GM12878 (cell line): ENCODE measurements at regions not wholly inside any gene's neighbourhood (a gene's known extent, or its start where the extent isn't known, plus 50 kb on each side); places are given as distances from the start of the nearest gene placed in this dataset.

Source experiments
- ATAC-seq: fragments of 200-7000 bp; cut with Tn5 transposase; 3 replicates; pipeline ENCODE4 v1.9.1; 2020; ENCODE audit warnings: mild to moderate bottlenecking, moderate library complexity
- BruUV-seq: library from RNA; stranded (reverse); fragments of 400-500 nt; replicated peaks from 2 replicates; lab custom pipeline; 2021; lab: Mats Ljungman, UMichigan
- CTCF ChIA-PET: fragments of 300-600 bp; sonication (Branson Sonifier 250); formaldehyde crosslinking; extraction: SDS; loops from one replicate; lab custom pipeline; 2021; ENCODE audit warnings: inconsistent platforms; lab: Yijun Ruan, JAX
- POLR2A ChIA-PET: fragments of 350-600 bp; formaldehyde crosslinking; extraction: SDS; loops from one replicate; lab custom pipeline; 2021; ENCODE audit warnings: inconsistent platforms; lab: Charles Lee
- RAD21 ChIA-PET: fragments of 300-600 bp; sonication (Branson Sonifier 250); formaldehyde crosslinking; loops from one replicate; lab custom pipeline; 2023; ENCODE audit warnings: antibody characterized with exemption; ENCODE audit not compliant: unreplicated experiment; lab: Charles Lee
- SMC1A ChIA-PET: fragments of 300-600 bp; sonication (Branson Sonifier 250); formaldehyde crosslinking; loops from one replicate; lab custom pipeline; 2023; ENCODE audit not compliant: unreplicated experiment, uncharacterized antibody; lab: Charles Lee
- DNase-seq: peaks from one replicate; pipeline ENCODE4 v3.0.0-alpha.2; 2011; ENCODE audit warnings: low read depth, low spot score
- FAIRE-seq: peaks from 3 replicates; lab custom pipeline; 2011; peaks lifted over from hg19 to GRCh38; lab: Jason Lieb, UNC
- H2AFZ ChIP-seq: 2 replicates; pipeline ENCODE4 v1.6.0; 2011; ENCODE audit warnings: low read depth, low read length, control low read depth; ENCODE audit not compliant: control insufficient read depth
- H3K27ac ChIP-seq: 2 replicates; pipeline ENCODE4 v1.5.1; 2011; ENCODE audit warnings: control low read depth; ENCODE audit not compliant: control insufficient read depth, insufficient read depth
- H3K27me3 ChIP-seq, 2 experiments: replicated peaks in 1 of 2; 2 replicates each; pipeline versions ENCODE4 v1.6.0 to v1.6.1; 2011; ENCODE audit warnings: low read length in 1 of 2; ENCODE audit not compliant: control insufficient read depth in 2 of 2, insufficient read depth in 2 of 2
- H3K36me3 ChIP-seq, 2 experiments: 2 replicates each; pipeline ENCODE4 v1.5.1; 2011; ENCODE audit warnings: low read length in 1 of 2; ENCODE audit not compliant: control insufficient read depth in 2 of 2, insufficient read depth in 2 of 2
- H3K4me1 ChIP-seq: 2 replicates; pipeline ENCODE4 v1.6.1; 2011; ENCODE audit warnings: mild to moderate bottlenecking, low read length, moderate library complexity, mixed read lengths; ENCODE audit not compliant: control insufficient read depth, insufficient read depth
- H3K4me2 ChIP-seq: 2 replicates; pipeline ENCODE4 v1.6.0; 2011; ENCODE audit warnings: control low read depth; ENCODE audit not compliant: control insufficient read depth, insufficient read depth
- H3K4me3 ChIP-seq: fragments of 200-600 bp; sonication (generic); 2 replicates; pipeline ENCODE4 v1.5.1; 2016
- H3K79me2 ChIP-seq: 2 replicates; pipeline ENCODE4 v1.6.0; 2011; ENCODE audit warnings: low read length; ENCODE audit not compliant: control insufficient read depth, insufficient read depth
- H3K9ac ChIP-seq: 2 replicates; pipeline ENCODE4 v1.8.0; 2011; ENCODE audit warnings: low read length, control low read depth, mixed read lengths; ENCODE audit not compliant: control insufficient read depth, insufficient read depth
- H3K9me3 ChIP-seq: replicated peaks from 3 replicates; pipeline ENCODE4 v1.5.1; 2011; ENCODE audit warnings: mild to moderate bottlenecking, low read length; ENCODE audit not compliant: control insufficient read depth, insufficient read depth
- H4K20me1 ChIP-seq: 2 replicates; pipeline ENCODE4 v1.6.0; 2011; ENCODE audit not compliant: control insufficient read depth, insufficient read depth
- ATF7 ChIP-seq: fragments of 450-650 bp; IDR thresholded peaks from 2 replicates; pipeline ENCODE4 v1.6.1; 2016; ENCODE audit warnings: low read depth, mild to moderate bottlenecking
- CBX3 ChIP-seq: fragments of 200-600 bp; sonication (generic); IDR thresholded peaks from 2 replicates; pipeline ENCODE4 v1.6.1; 2016; ENCODE audit warnings: low read depth, borderline replicate concordance
- CBX5 ChIP-seq: sonication (generic); IDR thresholded peaks from 2 replicates; pipeline ENCODE4 v1.6.1; 2016; ENCODE audit warnings: low read depth, moderate library complexity, mild to moderate bottlenecking, inconsistent platforms
- CHD4 ChIP-seq: fragments of 200-600 bp; sonication (generic); IDR thresholded peaks from 2 replicates; pipeline ENCODE4 v1.6.1; 2016; ENCODE audit warnings: mild to moderate bottlenecking
- E2F4 ChIP-seq: IDR thresholded peaks from 2 replicates; pipeline ENCODE4 v1.6.1; 2012; ENCODE audit warnings: low read depth, low read length, improper control_type of control experiment
- MYC ChIP-seq: IDR thresholded peaks from 2 replicates; pipeline ENCODE4 v1.6.1; 2011; ENCODE audit warnings: mild to moderate bottlenecking, low read length, moderate library complexity, inconsistent platforms; ENCODE audit not compliant: insufficient read depth, insufficient replicate concordance, insufficient read length, severe bottlenecking
- NBN ChIP-seq: fragments of 450-650 bp; IDR thresholded peaks from 2 replicates; pipeline ENCODE4 v1.6.1; 2016
- PBX3 ChIP-seq: IDR thresholded peaks from 2 replicates; pipeline ENCODE4 v1.6.1; 2011; ENCODE audit warnings: mild to moderate bottlenecking, low read depth, low read length, moderate library complexity; ENCODE audit not compliant: insufficient replicate concordance
- POU2F2 ChIP-seq: IDR thresholded peaks from 3 replicates; pipeline ENCODE4 v1.6.1; 2011; ENCODE audit warnings: low read depth, mild to moderate bottlenecking, low read length, borderline replicate concordance
- RCOR1 ChIP-seq: conservative IDR thresholded peaks from 2 replicates; pipeline ENCODE4 v1.6.1; 2012; ENCODE audit warnings: low read depth, low read length, improper control_type of control experiment
- RELA ChIP-seq: fragments of 450-650 bp; IDR thresholded peaks from 2 replicates; pipeline ENCODE4 v1.8.0; 2014; ENCODE audit warnings: borderline replicate concordance; ENCODE audit not compliant: partially characterized antibody
- SUPT20H ChIP-seq: IDR thresholded peaks from 2 replicates; pipeline ENCODE4 v1.6.1; 2011; ENCODE audit warnings: low read depth, mild to moderate bottlenecking, low read length, moderate library complexity, borderline replicate concordance; ENCODE audit not compliant: control insufficient read depth
- ZBED1 ChIP-seq: IDR thresholded peaks from 2 replicates; pipeline ENCODE4 v1.6.1; 2016; ENCODE audit warnings: borderline replicate concordance
- whole genome bisulfite sequencing: methylation state at CpG from one replicate; pipeline ENCODE4 v1.1.6; 2016; ENCODE audit warnings: low lambda C conversion rate; ENCODE audit not compliant: insufficient replicate concordance, insufficient coverage; ENCODE audit errors: missing lambda C conversion rate; 5-methylcytosine and 5-hydroxymethylcytosine counted together
- in situ Hi-C: fragments of 300-500 bp; cut with MboI; formaldehyde crosslinking; loops from 9 replicates; pipeline ENCODE4 v1.14.3; 2018; ENCODE audit warnings: mixed read lengths
- intact Hi-C: fragments of 100-400 bp; cut with micrococcal nuclease; formaldehyde crosslinking; loops from one replicate; pipeline ENCODE4 v1.14.2; 2022; ENCODE audit not compliant: unreplicated experiment
- TF ChIP-seq, protein P1 (sequence below): IDR thresholded peaks from 2 replicates; pipeline ENCODE4 v1.6.1; 2012; ENCODE audit warnings: low read depth, low read length, improper control_type of control experiment

GRCh38 chr16:35449663-35450062 is 1990.3 kb downstream of the TP53TG3F start:
- BruUV-seq, result no TSS peak
- DNase-seq (no peak), FAIRE-seq (no peak), ATAC-seq (no peak)
- Histone ChIP-seq H3K4me1 (no peaks in the 10 kb centered on the region), H3K27me3 (no peaks in the 10 kb centered on the region), H4K20me1 (no peaks in the 10 kb centered on the region), H2AFZ (no peak overlapping the region), H3K4me2 (no peak overlapping the region), H3K9ac (no peak overlapping the region), H3K9me3 (peaks cover 4% of the 10 kb centered on the region; the same call in 2 of the 3 replicates), H3K36me3 (no peaks in the 10 kb centered on the region), H3K4me3 (no peak overlapping the region), H3K79me2 (no peaks in the 10 kb centered on the region), H3K27ac (no peak overlapping the region)
- CTCF ChIA-PET, result no interaction called here
- POLR2A ChIA-PET, result no interaction called here
- TF ChIP-seq E2F4 (no peak), CHD4 (no peak), MYC (no peak)
- 18% methylated on average over 2 of the region's 2 CpGs for WGBS
- in situ Hi-C loops (loop anchor here (25.0 kb wide), 2 partner anchors 363 to 688 kb away; no protein-coding TSS in a partner anchor), intact Hi-C loops (loop anchor here (10.0 kb wide), 1 partner anchor 55 kb away; no protein-coding TSS in a partner anchor)
- RAD21 ChIA-PET, result no interaction called here
- SMC1A ChIA-PET, result no interaction called here

- 18% methylated on average over 2 of the region's 2 CpGs for WGBS
- Histone ChIP-seq H3K9ac (no peak overlapping the region), H4K20me1 (no peaks in the 10 kb centered on the region), H3K9me3 (peaks cover 4% of the 10 kb centered on the region; the same call in 2 of the 3 replicates), H2AFZ (no peak overlapping the region), H3K4me3 (no peak overlapping the region), H3K27me3 (no peaks in the 10 kb centered on the region), H3K36me3 (no peaks in the 10 kb centered on the region), H3K4me1 (no peaks in the 10 kb centered on the region), H3K27ac (no peak overlapping the region), H3K4me2 (no peak overlapping the region), H3K79me2 (no peaks in the 10 kb centered on the region)
- no peak for ATAC-seq
- POLR2A ChIA-PET, result no interaction called here
- intact Hi-C loops, result loop anchor here (10.0 kb wide), 1 partner anchor 56 kb away; no protein-coding TSS in a partner anchor
- in situ Hi-C loops, result loop anchor here (25.0 kb wide), 2 partner anchors 362 to 687 kb away; no protein-coding TSS in a partner anchor
- no peak for FAIRE-seq
- RAD21 ChIA-PET, result no interaction called here
- no peak for DNase-seq
- SMC1A ChIA-PET, result no interaction called here
- CTCF ChIA-PET, result no interaction called here
- BruUV-seq, result no TSS peak
- TF ChIP-seq ZBED1 (no peak), SUPT20H (no peak), CBX3 (no peak), NBN (no peak), RELA (no peak), POU2F2 (no peak), CBX5 (no peak), RCOR1 (no peak), ATF7 (no peak), PBX3 (no peak)
- TF ChIP-seq, protein P1, sequence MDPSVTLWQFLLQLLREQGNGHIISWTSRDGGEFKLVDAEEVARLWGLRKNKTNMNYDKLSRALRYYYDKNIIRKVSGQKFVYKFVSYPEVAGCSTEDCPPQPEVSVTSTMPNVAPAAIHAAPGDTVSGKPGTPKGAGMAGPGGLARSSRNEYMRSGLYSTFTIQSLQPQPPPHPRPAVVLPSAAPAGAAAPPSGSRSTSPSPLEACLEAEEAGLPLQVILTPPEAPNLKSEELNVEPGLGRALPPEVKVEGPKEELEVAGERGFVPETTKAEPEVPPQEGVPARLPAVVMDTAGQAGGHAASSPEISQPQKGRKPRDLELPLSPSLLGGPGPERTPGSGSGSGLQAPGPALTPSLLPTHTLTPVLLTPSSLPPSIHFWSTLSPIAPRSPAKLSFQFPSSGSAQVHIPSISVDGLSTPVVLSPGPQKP, result no peak
These were observed 1991.2 kb downstream of the TP53TG3F start for GRCh38 chr16:35450648-35451047.
